Nephron (organoid): ENCODE measurements at regions not wholly inside any gene's neighbourhood (a gene's known extent, or its start where the extent isn't known, plus 50 kb on each side); places are given as distances from the start of the nearest gene placed in this dataset.

Experiments
- H3K27ac Mint-ChIP-seq, 3 experiments: 2 replicates each; pipeline ENCODE4 v1.8.0; 2020; ENCODE audit warnings: mixed read lengths in 3 of 3, mild to moderate bottlenecking in 2 of 3, moderate library complexity in 1 of 3
- H3K27me3 Mint-ChIP-seq: 2 replicates; pipeline ENCODE4 v1.8.0; 2021; ENCODE audit warnings: low read depth, mild to moderate bottlenecking, moderate library complexity, mixed read lengths
- H3K36me3 Mint-ChIP-seq: 2 replicates; pipeline ENCODE4 v1.8.0; 2020; ENCODE audit warnings: low read depth, mixed read lengths
- H3K4me1 Mint-ChIP-seq: 2 replicates; pipeline ENCODE4 v1.8.0; 2020; ENCODE audit warnings: mixed read lengths
- H3K4me3 Mint-ChIP-seq, 3 experiments: 2 replicates each; pipeline ENCODE4 v1.8.0; 2020; ENCODE audit warnings: mild to moderate bottlenecking in 3 of 3, mixed read lengths in 3 of 3, moderate library complexity in 2 of 3
- H3K9me3 Mint-ChIP-seq: 2 replicates; pipeline ENCODE4 v1.8.0; 2020; ENCODE audit warnings: mixed read lengths
- TF ChIP-seq, protein P1 (sequence below), 3 experiments: fragments of 200-600 bp; sonication (generic); IDR thresholded peaks; one replicate each; pipeline ENCODE4 v1.5.0; 2021; ENCODE audit warnings: antibody characterized with exemption in 3 of 3; ENCODE audit not compliant: unreplicated experiment in 3 of 3

DNA sequence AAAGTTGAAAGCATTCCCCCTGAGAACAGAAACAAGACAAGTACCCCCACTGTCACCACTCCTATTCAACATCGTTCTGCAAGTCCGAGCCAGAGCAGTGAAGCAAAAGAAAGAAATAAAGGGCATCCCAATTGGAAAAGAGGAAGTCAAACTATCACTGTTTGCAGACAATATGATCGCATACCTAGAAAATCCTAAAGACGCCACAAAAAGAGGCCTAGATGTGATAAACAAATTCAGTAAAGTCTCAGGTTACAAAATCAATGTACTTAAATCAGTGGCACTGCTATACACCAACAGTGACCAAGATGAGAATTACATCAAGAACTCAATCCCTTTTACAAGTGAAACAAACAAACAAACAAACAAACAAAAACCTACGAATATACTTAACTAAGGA lies 87.7 kb upstream of the COCH start:
- Mint-ChIP-seq H3K4me1 (no peaks in the 10 kb centered on the region), H3K36me3 (no peaks in the 10 kb centered on the region), H3K27me3 (peaks cover 3% of the 10 kb centered on the region), H3K27ac (no peak overlapping the region), H3K4me3 (no peak overlapping the region), H3K9me3 (peaks cover 22% of the 10 kb centered on the region)
- TF ChIP-seq, protein P1, sequence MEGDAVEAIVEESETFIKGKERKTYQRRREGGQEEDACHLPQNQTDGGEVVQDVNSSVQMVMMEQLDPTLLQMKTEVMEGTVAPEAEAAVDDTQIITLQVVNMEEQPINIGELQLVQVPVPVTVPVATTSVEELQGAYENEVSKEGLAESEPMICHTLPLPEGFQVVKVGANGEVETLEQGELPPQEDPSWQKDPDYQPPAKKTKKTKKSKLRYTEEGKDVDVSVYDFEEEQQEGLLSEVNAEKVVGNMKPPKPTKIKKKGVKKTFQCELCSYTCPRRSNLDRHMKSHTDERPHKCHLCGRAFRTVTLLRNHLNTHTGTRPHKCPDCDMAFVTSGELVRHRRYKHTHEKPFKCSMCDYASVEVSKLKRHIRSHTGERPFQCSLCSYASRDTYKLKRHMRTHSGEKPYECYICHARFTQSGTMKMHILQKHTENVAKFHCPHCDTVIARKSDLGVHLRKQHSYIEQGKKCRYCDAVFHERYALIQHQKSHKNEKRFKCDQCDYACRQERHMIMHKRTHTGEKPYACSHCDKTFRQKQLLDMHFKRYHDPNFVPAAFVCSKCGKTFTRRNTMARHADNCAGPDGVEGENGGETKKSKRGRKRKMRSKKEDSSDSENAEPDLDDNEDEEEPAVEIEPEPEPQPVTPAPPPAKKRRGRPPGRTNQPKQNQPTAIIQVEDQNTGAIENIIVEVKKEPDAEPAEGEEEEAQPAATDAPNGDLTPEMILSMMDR (IDR thresholded peaks at IDR 0.05; ENCODE audit: unreplicated experiment in 3 of 3), result no peak

DNA sequence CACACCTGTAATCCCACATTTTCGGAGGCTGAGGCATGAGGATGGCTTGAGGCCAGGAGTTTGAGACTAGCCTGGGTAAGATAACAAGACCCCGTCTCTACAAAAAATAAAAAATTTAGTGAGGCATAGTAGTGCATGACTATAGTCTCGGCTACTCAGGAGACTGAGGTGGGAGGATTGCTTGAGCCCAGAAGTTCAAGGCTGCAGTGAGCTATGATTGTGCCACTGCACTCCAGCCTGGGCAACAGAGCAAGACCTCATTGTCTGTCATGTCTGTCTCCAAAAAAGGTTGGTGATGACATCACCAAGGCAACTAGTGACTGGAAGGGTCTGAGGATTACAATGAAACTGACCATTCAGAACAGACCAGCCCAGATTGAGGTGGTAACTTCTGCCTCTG lies 83.5 kb upstream of the COCH start:
- Mint-ChIP-seq H3K4me1 (no peaks in the 10 kb centered on the region), H3K36me3 (no peaks in the 10 kb centered on the region), H3K9me3 (peaks cover 37% of the 10 kb centered on the region), H3K27ac (no peak overlapping the region), H3K27me3 (peaks cover 3% of the 10 kb centered on the region), H3K4me3 (no peak overlapping the region)
- TF ChIP-seq, protein P1 (IDR thresholded peaks at IDR 0.05; ENCODE audit: unreplicated experiment in 3 of 3), result no peak

DNA sequence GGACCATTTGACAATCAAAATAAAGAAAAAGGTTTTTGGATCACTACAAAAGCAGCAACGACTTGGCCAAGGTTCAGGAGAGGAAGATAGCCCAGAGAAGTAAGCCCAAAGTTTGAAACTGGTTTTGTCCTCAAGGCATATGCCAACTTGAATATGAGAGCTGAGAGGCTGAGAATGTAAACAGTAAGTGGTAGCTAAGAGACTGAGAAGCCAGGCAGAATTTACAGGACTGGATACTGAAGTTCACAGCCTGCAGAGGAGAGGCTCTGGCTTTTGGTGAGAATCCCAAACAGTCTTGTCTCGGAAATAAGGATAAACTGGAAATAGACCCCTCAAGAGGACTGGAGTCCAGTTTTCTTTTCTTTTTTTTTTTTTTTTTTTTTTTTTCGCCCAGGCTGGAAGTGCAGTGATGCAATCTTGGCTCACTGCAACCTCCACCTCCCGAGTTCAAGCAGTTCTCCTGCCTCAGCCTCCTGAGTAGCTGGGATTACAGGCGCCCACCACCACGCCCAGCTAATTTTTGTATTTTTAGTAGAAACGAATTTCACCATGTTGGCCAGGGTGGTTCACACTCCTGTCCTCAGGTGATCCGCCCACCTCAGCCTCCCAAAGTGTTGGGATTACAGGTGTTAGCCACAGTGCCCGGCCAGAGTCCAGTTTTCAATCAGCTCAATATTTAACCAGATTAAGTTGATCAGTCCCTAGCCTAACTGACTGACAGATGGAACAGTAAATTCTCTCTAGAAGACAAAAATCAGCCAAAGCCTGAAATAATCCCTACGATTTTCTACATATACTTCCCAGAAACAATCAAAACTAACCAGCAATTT lies 82.6 kb upstream of the COCH start:
- Mint-ChIP-seq H3K36me3 (no peaks in the 10 kb centered on the region), H3K4me1 (no peaks in the 10 kb centered on the region), H3K27ac (no peak overlapping the region), H3K9me3 (peaks cover 32% of the 10 kb centered on the region), H3K4me3 (no peak overlapping the region), H3K27me3 (peaks cover 3% of the 10 kb centered on the region)
- TF ChIP-seq, protein P1 (IDR thresholded peaks at IDR 0.05; ENCODE audit: unreplicated experiment in 3 of 3), result no peak

DNA sequence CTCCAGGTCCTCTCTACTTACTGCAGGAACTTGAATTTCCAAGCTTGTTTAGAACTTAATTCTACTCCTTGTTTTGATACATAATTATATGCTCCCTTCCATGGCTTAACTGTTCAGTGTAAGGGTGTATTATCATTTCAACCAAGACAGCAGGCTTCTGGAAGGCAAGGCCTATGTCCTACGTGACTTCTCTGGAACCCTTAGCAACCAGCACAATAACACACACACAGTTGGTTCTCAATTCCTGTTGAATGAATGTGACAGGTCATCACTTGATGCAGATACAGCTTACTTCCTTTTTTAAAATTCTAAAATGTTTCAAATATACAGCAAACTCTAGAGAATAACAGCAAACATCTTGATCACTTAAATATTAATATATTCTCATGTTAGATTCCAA lies 77.7 kb upstream of the COCH start:
- TF ChIP-seq, protein P1 (IDR thresholded peaks at IDR 0.05; ENCODE audit: unreplicated experiment in 3 of 3), result no peak
- H3K4me3 Mint-ChIP-seq, result no peak overlapping the region
- H3K9me3 Mint-ChIP-seq, result peaks cover 14% of the 10 kb centered on the region
- H3K27me3 Mint-ChIP-seq, result no peaks in the 10 kb centered on the region
- H3K27ac Mint-ChIP-seq, result no peak overlapping the region
- H3K36me3 Mint-ChIP-seq, result no peaks in the 10 kb centered on the region
- H3K4me1 Mint-ChIP-seq, result no peaks in the 10 kb centered on the region

DNA sequence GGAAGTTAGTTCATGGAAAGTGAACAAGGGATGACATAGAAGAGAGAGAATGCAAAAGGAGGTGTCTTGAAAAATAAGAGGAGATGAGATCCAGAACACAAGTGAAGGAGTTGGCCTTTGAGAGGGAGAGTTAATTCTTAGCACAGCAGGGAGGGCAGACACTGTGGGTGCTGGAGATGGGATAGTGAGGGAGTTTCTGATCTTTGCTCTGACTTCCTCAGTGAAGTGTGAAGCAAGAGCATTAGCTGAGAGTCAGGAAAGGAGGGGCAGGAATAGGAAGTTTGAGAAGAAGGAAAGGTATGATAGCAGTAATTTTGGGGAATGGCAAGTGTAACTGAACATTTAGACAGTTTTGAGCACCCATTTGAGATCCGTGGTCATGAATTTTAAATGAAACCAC lies 75.8 kb upstream of the COCH start:
- no peaks in the 10 kb centered on the region for H3K36me3 Mint-ChIP-seq
- H3K27ac Mint-ChIP-seq, result no peak overlapping the region
- H3K4me3 Mint-ChIP-seq, result no peak overlapping the region
- no peaks in the 10 kb centered on the region for H3K27me3 Mint-ChIP-seq
- TF ChIP-seq, protein P1 (IDR thresholded peaks at IDR 0.05; ENCODE audit: unreplicated experiment in 3 of 3), result no peak
- H3K4me1 Mint-ChIP-seq, result peaks cover 9% of the 10 kb centered on the region
- H3K9me3 Mint-ChIP-seq, result peaks cover 5% of the 10 kb centered on the region

DNA sequence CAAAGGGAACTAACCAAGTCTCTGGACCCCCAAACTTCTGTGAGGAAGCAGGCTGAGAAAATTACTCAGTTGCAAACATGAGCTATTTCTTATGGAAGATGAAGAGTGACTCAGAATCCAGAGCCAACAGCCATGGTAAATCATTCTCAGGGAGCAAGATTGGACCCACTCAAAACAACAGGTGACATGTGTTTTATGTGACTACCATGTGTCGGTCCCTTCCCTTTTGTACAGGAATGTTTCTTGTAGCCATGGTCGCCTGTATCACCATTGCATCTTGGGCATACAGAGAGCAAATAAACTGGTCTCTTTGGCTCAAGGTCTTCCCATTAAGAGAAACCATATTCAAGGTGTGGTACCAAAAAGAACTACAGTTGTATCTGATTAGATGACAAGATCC lies 75.4 kb upstream of the COCH start:
- Mint-ChIP-seq H3K27ac (no peak overlapping the region), H3K9me3 (peaks cover 5% of the 10 kb centered on the region), H3K4me1 (peaks cover 10% of the 10 kb centered on the region), H3K36me3 (no peaks in the 10 kb centered on the region), H3K4me3 (no peak overlapping the region), H3K27me3 (no peaks in the 10 kb centered on the region)
- TF ChIP-seq, protein P1 (IDR thresholded peaks at IDR 0.05; ENCODE audit: unreplicated experiment in 3 of 3), result no peak
